Left colon (tissue), 2 donors: ENCODE measurements at regions not wholly inside any gene's neighbourhood (a gene's known extent, or its start where the extent isn't known, plus 50 kb on each side); places are given as distances from the start of the nearest gene placed in this dataset.
A peak's percentile ranks its signal among the peaks of the same experiment; 100 is the strongest.

Experiments
- ATAC-seq: fragments of 200-7000 bp; cut with Tn5 transposase; one replicate; pipeline ENCODE4 v1.9.1; 2020; ENCODE audit warnings: mild to moderate bottlenecking, moderate library complexity
- DNase-seq, 2 donors: peaks; one replicate each; pipeline ENCODE4 v3.0.0-alpha.2; 2020
- intact Hi-C, 2 donors: fragments of 100-400 bp; cut with DNase I in 1 of 2; cut with micrococcal nuclease in 1 of 2; formaldehyde crosslinking; loops; one replicate each; pipeline versions ENCODE4 v1.11.2 to v1.14.0; 2022; cut with DNase I, micrococcal nuclease
- donor health status: DM: no; HTN: no; CAD: no.
- donor health status: DM: yes; HTN: yes; CAD: no.

DNA sequence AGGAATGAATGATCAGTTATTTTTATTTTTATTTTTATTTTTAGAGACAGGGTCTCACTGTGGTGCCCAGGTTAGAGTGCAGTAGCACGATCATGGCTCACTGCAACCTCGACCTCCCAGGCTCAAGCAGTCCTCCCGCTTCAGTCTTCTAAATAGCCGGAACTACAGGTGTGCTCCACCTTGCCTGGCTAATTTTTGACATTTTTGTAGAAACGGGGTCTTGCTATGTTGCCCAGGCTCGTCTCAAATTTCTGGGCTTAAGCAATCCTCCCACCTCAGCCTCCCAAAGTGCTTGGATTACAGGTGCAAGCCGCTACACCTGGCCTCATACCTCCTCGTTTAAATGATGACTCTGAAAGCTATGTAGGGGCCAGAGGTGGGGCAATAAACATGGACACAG lies 706.0 kb downstream of the MED13L start:
- no peak for DNase-seq
- intact Hi-C loops, result no loop called here
- ATAC-seq, result no peak

DNA sequence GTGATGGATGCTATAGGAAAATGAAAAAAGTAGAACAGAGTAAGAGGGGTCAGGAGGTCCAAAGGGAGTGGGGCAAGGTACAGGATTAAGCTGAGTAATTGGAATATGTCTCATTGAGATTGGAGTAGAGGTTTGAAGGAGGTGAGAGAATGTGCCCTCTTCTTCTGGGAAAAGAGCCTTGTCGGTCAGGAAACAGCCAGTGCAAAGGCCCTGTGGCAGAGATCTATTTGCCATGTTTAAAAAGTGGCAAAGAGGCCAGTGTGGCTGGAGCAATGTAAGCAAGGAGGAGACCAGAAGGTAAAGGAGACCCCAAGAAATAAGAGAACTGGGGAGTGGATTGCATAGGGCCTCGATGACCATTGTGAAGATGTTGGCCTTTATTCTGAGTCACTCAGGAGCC lies 706.5 kb downstream of the MED13L start:
- no peak for DNase-seq
- intact Hi-C loops, result no loop called here
- no peak for ATAC-seq

DNA sequence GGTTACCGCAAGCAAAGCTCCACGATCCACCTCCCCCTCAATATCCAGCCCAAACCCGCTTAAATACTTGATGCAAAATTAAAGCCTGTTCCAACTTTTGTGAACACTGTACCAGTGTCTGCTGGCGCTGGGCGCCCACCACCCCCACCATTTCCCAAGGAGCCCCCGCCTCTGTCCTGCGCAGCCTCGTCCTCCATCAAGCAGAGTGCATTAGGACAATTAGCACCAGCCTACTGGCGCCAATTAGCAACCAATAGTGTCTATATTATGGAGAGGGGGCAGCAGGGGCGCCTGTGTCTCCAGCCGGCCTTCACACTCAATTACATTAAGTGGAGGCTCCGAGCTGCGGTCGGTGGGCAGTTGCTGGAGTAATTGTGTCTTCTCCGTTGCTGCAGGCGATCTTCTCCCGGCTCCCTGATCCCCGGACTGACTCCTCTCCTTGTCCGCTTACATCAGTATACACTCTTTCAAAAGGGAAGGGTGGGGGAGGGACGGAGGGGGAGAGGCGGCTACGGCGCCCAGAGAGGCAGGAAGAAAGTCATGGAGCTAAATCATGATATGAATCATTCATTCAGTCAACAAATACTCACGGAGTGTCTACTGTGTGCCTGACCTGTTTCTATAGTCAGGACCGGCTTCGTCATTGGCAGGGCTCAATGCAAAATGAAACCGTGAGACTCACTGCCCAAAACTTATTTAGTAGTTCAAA lies 707.3 kb downstream of the MED13L start:
- intact Hi-C loops, result no loop called here
- no peak for ATAC-seq
- DNase-seq, result no peak

DNA sequence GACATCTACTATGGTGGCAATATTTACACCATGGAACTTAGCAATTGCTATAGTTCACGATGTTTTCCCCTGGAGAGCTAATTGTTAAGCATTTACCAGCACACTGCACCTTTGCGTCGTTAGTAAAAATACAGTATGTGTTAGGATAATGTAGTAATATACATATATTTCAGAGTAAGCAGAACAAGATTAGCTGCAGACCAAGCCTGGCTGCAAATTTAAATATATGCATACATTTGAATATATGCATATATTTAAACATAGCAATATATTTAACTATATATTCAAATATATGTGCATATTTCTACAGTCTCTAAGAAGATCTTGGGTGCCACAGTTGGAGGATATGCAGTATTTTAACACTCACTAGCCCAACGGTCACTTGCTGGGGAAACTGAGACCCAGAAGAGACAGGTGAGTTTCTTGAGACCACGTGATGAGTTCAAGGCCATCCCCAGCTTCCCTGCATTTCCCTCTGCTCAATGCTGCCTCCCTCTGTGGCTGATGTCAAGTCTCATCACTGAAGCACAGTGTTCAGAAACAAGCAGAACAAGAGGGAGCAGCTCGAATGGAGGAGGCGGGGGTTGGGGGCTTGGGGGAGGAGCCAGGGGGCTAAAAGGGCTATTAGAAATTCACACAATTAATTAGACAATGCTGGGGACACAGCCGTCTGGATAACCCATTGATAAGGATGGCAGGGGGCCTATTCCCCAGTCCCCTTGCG lies 708.0 kb downstream of the MED13L start:
- intact Hi-C loops, result no loop called here
- no peak for DNase-seq
- ATAC-seq, result no peak

DNA sequence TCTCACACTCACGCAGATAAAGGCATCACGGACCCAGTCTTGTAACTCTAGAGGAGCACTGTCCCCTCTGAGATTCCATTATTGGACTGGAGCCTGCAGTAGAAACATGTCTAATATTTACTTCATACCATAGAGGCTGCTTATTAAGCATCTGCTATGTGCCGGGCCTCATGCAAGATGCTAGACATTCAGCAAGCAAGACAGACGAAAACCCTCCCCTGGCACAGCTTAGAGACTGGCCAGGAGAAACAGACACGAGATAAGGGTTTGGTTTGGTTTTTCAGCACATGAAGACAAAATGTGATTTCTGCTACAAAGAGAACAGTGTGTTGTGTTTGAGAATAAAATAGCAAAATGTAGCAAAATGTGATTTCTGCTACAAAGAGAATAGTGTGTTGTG lies 719.2 kb downstream of the MED13L start:
- no peak for DNase-seq
- intact Hi-C loops, result no loop called here
- ATAC-seq, result no peak

DNA sequence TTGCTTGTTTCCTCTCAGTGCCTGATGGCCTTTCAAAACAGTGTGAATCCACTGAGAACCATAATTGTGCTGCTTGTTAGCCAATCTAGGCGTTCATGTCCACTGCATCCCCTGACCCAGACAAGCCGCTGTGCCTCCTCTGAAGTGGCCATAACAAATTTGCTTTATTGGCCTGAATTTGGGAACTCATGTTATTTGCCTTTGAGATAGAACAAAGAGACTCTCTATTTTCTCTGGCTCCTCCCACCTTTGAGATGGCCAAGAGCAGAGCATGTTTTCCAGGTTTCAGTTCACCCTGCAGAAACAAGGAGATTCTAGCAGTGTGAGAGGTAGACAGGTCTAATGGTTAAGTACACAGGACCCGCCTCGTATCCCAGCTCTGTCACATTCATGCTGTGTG lies 723.9 kb downstream of the MED13L start:
- DNase-seq (no peak), ATAC-seq (no peak)
- intact Hi-C loops, result no loop called here

DNA sequence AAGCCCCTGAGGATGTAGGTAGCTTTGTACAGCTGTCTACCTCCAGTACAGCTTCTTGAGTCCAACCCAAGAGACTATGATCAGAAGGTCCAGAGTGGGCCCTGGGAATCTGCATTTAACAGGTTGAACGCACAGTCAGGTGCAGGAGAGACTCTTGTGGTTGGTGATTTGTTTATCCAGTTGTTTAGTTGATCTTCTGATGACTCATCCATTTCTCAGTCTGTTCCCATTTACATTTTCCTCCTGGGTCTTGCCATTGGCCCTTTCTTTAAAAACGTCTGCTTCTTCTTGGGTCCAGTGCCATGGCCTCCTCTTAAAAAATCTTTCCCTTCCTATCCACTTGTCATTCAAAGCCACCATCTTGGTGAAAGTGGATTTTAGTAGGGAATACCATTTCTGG lies 734.2 kb downstream of the MED13L start:
- intact Hi-C loops, result no loop called here
- ATAC-seq (no peak), DNase-seq (no peak)

DNA sequence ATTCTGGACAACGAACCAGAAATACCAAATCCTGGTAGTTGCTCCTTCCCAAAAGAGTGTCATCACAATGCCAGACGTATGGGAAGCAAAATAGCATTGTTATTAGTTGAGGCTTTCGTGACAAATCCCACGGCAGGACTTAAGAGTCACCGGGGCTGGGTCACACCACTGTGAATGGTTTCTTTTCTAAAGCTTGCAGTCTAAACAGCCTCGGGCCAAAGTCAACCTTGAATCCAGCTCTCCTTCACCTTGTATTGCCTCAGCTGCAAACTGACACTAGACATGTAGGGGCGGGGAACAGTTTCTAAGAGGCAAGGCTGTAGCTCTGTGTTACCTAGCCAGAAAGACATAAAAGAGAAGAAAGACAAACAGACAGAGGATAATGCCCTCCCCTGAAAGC lies 734.8 kb downstream of the MED13L start:
- DNase-seq (no peak), ATAC-seq (no peak)
- intact Hi-C loops, result no loop called here

DNA sequence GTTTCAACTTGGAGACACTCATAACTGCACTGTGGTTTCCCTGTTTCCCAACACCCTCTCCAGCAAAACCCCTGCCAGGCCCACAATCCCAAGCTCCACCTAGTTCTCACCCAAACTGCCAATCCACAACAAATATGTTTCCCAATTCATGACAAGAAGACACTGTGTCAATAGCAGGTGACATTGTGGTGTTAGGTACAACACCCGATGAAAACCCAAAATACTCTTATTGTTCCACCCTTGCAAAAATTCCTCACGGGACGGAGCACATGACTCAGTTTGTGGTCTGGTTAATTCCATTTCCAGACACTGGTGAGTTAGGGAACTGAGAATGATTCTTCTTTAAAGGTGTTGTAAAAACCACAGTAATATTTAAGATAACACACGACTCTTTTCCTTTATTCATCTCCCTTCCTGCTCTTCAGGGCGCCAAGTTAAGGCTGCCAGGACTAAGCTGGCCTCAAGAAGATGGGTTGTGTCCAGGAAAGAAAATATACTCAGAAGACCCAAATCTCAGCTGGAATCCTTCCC lies 735.5 kb downstream of the MED13L start:
- ATAC-seq (no peak), DNase-seq (no peak)
- intact Hi-C loops, result no loop called here

DNA sequence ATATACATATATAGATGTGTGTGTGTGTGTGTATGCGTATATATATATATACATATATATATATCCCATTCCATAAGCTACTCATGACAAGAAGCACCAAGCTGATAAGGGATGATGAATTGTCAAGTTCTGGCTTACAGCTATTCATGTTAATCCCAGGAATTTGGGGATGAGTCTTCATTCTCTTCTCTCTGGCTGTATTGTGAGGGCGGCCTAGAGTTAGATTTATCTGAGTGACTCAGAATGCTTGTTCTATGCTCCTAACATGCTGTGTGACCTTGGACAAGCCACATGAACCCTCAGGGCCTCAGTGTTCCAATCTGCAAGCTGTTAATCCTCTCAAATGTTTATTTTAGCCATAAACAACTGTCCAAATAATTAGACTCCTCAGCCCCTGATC lies 749.0 kb downstream of the MED13L start:
- intact Hi-C loops, result no loop called here
- no peak for ATAC-seq
- DNase-seq, result no peak

DNA sequence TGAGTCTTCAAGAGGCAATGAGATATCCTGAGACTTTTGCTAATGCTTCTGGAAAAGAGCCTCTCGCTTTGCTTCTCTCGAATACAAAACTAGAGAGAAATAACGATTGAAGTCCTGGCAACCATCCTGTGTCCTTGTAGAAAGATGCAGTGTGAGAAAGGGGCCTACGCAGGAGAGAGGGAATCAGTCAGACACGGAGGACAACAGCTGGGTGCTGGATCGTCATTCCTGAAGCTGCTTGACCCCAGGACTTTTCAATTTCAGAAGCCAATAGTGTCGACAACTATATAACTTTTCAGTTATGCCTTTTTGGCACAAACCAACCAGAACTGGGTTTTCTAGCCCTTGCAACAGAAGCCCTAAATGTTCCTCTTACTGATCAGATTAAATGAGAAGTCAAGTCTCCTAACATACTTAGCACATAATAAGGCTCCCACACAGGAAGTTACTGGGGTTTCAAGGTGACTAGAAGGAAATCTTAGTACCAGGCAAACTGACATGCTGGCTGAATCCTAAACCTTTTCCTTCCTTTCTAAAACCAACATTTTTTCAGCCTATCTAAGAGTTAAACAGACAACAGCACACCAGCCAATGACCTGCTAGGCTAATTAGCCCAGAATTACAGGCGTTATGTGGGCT lies 755.6 kb downstream of the MED13L start:
- ATAC-seq (no peak), DNase-seq (no peak)
- intact Hi-C loops, result no loop called here

DNA sequence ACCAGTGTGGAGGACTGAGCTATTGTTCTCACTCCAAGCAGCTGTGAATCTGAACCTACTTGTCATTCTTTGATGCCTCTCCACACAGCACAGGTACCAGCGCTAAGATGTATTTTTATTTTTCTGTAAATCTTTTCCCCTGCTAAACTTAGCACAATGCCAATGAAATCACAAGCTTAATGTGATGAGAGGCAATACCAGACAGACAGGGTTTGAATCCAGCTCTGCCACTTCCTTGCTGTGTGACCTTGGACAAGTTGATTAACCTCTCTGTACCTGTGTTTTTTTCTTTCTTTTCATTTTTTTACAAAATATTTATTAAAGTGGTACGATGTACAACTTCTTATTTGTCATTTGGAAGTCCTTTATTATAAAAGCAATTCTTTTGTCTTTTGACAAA lies 757.6 kb downstream of the MED13L start:
- no peak for ATAC-seq
- no peak for DNase-seq
- intact Hi-C loops, result no loop called here

DNA sequence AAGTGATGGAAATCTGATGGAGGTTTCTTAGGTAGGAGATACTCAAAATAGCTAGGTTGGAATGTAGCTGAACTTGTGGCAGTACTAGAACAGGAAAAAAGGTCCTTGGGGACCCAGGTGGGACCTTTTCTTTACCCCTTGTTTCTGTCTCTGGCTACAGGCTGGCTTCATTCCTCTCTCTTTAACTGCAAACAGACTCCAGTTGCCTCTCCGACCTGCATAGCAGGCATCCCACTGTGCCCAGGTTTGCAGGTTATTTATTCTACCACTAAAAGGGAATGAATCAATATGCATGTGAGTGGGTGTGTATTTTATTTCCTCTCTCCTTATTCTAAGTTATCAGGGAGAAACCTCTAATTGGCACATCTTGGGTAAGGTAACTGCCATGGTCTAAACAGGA lies 758.1 kb downstream of the MED13L start:
- no peak for DNase-seq
- no peak for ATAC-seq
- intact Hi-C loops, result no loop called here

DNA sequence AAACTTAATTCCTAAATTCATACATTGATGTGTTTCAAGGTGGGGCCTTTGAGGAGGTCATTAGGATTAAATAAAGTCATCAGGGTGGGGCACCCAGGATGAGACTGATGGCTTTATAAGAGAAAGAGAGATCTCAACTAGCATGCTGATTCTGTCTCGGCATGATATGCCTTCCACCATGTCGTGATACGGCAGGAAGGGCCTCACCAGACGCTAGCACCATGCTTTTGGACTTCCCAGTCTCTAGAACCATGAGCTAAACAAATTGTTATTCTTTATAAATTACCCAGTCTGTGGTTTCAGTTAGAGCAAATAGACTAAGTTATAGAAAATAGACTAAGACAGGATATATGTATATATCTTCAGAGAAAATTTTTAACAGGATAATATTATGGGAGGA lies 759.6 kb downstream of the MED13L start:
- ATAC-seq (no peak), DNase-seq (no peak)
- intact Hi-C loops, result no loop called here

DNA sequence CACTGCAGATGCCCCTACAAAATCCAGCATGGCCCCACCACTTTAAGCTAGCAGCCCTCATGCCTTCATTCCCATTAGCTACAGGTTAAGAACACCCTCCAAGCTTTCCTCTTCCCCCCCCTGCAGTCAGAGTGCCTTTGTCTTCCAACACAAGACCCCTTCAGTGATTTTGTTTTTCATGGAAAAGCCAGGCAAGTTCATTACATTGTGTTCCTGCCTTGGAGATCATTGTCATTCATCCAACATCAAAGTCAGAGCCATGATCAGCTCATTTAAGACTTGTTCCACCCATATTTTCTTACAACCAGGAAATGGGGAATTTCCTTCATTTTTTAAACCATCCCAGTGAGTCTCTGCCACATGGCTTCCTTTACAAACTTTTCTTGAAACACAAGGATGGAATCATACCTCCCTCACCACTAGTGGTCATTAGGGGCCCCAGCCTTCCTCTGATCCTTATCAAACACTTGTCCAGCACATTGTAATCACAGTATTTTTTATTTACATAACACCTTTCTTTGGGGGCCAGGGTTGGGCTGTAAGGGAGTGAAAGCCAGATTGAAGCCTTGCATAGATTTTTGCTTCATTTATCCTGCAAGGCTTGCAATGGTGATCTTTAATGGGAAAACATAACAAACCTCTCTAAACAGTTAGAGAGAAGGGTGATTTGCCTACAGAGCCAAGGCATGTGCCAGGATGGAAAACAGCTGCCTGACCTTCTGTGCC lies 765.3 kb downstream of the MED13L start:
- ATAC-seq (no peak), DNase-seq (no peak)
- intact Hi-C loops, result no loop called here

DNA sequence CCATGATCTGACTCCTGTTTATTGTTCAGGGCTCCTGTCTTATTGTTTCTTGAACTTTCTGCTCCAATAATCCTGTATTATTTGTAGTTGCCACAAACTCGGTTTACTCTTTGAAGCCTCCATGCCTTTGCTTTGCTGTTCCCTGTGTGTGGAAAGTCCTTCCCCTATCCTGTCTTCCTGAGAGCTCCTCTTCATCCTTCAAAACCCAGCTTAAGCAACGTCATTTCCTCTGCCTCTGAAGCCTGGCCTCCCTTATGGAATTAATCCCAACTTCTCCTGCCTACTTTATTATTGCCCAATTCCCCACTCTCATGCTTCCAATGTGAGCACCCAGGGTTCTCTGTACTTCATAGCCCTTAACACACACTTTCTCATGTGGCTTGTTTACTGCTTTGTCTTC lies 766.2 kb downstream of the MED13L start:
- intact Hi-C loops, result no loop called here
- DNase-seq (no peak), ATAC-seq (no peak)

DNA sequence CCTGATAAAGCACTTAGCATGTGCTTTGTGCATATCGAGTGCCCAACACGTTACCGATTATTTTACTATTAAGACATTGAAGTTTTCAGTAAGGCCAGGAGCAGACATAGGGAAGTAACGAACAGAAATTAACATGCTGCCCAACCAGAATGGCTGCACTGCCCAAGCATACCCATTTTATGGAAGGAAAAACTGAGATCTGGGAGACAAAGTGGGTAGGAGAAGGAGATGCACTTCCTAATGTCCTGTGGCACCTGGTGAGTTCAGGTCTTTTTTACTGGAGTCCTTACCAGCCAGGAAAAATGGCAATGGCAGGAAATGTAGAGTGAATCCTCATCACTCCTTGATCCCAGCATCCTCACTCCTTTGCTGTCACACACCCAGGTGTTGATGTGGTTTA lies 768.5 kb downstream of the MED13L start:
- intact Hi-C loops, result no loop called here
- DNase-seq (no peak), ATAC-seq (no peak)

DNA sequence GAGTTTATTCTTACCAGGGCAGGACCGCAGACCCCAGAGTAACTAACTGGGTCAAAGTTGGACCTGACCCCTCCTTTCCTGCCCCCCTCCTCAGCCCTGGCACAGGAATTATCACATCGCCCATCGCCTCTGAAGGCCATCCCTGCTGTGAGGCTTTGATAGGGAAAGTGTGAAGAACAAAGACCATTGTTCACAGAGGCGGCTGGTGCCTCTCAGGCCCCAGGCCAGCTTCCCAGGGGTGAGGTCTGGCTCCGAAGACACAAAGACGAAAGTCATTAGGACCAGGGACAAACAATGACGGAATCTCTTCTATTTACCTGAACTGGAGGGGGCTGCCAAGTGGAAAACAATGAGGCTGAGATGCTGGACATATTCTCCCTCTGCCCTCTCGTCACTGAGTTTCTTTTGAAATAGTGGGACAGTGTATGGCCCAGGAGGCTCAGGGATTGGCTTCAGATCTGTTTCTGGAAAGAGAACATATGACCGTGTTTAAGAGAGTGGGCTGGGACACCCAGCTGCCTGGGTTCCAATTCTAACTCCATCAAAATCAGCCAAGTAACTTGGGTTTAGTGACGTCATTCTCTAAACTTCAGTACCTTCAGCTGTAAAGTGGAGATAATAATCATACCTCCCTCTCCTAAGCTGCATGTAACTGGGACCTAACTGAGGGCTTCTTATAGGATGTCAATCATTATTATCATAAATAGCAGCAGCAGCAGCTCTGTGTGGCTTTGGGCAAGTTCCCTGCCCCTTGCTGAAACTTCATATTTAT lies 769.4 kb downstream of the MED13L start:
- intact Hi-C loops, result no loop called here

DNA sequence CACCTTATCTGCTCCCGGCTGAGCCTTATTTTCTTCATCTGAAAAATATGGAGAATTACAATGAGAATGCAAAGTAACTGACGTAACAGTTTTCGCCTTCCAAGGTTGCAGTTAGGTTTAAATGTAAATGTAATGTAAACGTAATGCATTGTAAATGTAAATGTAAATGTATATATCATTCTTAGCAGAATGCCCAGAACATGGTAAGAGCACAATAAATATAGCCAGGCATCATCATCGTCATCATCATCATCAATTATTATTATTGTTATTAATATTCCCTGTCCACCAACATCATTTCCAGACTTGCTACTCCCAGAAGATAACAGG lies 770.0 kb downstream of the MED13L start:
- intact Hi-C loops, result no loop called here
- ATAC-seq (no peak), DNase-seq (no peak)

More for the DNA sequence above, 769.4 kb downstream of the MED13L start:
- DNase-seq (no peak), ATAC-seq (peak; percentile 31)
